ENCODE measurements at regions not wholly inside any gene's neighbourhood (a gene's known extent, or its start where the extent isn't known, plus 50 kb on each side); places are given as distances from the start of the nearest gene placed in this dataset.

GRCh38 chr17:52837492-52837891, 679.0 kb upstream of the CA10 start:
- DNase-seq, result no peak

- no peak for DNase-seq
Observed at GRCh38 chr17:52831536-52831935, 673.0 kb upstream of the CA10 start.

DNA sequence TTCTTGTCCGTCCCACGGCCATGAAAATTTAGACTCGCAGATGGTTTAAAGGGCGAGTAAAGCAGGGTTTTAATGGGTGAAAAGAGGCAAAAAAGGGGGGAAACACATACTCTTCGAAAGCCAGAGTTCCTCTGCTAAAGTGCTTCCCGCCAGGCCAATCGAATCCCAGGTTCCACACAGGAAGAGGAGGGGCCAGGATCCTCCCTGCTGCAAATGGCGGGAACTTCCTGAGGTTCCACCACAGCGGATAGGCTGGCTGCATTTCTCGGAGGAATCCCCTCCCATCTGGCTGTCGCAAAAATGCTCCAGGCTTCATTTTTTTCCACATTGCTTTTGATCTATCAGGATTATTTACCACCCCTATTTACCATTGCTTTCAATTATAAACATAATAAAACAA, 670.1 kb upstream of the CA10 start:
- DNase-seq, result no peak

GRCh38 chr17:52827526-52827925, 669.0 kb upstream of the CA10 start:
- DNase-seq, result no peak

- no peak for DNase-seq
Observed at GRCh38 chr17:52824542-52824941, 666.0 kb upstream of the CA10 start.

DNA sequence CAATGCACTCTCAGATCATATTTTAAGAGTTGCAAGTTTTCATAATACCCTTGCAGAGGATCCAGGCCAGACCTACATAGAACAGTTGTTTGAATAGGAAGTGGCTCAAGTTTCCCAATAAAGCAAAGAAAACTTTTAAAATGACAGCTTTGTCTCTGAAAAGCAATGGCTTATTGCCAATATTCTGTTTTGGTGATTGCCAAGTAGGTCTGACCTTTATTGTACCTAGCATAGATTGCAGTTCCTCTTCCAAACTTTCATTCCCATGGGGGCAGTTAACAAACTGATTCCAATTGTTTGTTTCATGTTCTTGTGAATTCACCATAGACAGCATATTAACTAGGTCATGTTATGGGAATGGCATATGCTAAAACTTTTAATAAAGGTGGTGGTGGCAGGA, 664.6 kb upstream of the CA10 start:
- no peak for DNase-seq

DNA sequence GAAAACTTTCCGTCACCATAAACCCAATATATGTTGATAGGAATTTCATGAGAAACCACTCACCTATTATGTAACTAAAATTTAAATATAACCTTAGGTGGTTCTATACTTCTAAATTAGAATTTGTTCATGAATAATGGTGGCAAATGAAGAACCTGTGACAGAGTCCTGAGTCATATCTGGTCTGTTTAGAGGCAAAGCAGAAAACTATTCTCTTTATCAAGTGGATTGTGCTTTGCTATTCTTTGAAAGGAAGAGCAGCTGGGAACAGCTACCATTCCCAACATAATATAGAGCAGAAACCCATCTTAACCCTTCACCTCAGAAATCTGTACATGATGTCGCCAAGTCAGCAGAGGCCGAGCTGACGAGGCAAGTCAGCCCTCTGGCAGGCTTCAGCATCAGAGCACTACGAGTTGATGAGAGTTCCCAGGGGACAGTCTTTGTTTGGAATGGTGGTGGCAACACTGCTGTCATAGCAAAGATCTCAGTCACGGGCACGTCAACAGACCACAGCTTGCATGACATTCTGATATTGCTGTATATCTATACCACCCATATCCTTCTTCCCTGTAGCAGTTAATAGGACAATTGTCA, 631.9 kb upstream of the CA10 start:
- DNase-seq, result no peak

- DNase-seq, result no peak
Observed at GRCh38 chr17:52789829-52790228, 631.3 kb upstream of the CA10 start.

- no peak for DNase-seq
Observed at GRCh38 chr17:52776234-52776633, 617.7 kb upstream of the CA10 start.

DNA sequence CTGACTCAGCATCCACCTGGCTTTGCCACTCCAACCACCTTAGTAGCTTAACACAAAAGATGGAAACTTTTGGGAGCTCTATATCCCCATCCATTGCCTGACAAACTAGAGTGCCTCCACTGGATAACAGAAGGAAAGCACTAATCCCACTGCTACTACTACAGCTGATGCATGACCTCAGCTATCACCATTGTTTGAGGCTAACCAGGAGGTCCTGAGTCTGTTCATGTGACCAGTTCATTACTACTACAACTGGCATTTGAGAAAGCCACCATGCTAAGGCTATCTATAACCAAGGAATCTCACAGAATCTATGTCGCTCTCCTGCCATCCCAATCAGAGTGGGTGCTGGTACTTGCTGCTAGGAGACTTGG, 604.3 kb upstream of the CA10 start:
- no peak for DNase-seq

- no peak for DNase-seq
Observed at GRCh38 chr17:52762147-52762793, 603.8 kb upstream of the CA10 start.

- DNase-seq, result no peak
Observed at GRCh38 chr17:52759864-52760263, 601.4 kb upstream of the CA10 start.

DNA sequence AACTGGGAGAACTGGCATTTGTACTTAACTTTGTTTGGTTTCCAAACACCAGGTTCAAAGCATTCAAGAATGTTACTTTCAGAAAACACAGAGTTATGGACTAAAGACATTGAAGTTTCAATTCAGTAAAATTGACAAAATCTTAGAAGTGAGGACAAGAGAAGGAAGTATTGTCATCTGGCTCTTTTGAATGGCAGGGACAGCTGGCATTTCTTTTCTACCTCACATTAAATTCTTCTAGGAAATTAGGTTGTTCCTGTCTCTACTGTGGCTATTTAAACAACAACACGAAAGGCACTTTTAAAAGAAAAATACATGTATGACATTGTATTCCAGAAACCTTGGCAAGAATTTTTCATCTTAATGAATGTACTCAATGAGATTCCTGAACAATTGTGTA, 600.0 kb upstream of the CA10 start:
- DNase-seq, result no peak

- no peak for DNase-seq
Observed at GRCh38 chr17:52756746-52757145, 598.2 kb upstream of the CA10 start.

DNA sequence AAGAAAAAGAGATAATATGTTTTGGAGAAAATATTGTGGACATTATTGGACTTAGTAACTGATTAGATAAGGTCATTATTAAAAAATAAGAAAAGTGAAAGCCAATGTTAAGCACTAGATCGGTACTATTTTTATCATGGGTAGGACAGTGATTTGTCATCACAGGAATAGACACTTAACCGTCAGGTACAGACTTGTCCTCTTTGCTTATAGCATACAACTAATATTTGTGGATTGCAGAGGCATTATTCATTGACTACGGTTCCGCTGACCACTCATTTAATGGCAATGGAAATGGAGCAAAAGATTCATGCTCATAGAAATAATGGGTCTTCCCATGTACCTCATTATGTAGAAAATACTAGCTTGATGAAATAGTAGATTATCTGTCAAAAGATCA, 596.3 kb upstream of the CA10 start:
- DNase-seq, result no peak

DNA sequence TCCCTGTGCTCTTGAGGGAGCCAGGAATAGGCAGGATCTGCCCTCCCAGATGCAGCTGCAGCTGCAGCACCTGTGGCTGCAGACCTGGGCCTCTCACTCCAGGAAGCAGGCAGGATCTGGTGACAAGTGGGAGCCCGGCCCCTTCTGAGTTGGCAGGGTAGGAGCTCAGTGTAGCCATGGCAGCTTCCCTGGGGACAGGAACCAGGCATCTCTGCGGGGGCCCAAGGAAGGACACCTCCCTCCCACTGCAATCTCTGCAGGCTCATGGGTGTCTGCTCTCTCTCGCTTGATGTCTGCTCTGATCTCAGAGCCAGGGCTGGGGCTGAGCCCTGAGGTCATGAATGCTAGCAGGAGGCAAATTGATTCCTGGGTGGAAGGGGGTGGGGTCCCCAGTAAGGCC, 592.5 kb upstream of the CA10 start:
- DNase-seq, result no peak

DNA sequence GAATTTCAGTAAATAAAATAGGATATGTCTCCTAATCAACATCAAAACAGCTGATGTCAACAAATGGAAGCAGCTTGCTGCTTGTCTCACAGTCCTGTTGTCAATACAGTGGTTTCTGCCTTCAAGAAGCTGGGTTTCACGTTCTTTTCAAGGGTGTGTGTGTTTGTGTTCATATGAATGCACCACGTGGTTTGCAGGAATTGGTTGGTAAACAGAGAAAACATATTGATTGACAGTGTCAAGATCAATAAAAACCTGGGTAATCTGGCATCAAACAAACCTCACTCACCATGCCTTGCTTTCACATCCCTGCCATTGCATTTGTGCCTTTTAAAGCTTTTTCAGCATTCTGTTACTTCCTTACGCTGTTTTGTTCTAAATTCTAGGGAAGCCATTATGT, 585.7 kb upstream of the CA10 start:
- DNase-seq, result no peak

- no peak for DNase-seq
Observed at GRCh38 chr17:52740006-52740405, 581.5 kb upstream of the CA10 start.

- no peak for DNase-seq
Observed at GRCh38 chr17:52738791-52739190, 580.3 kb upstream of the CA10 start.

GRCh38 chr17:52737071-52737470, 578.6 kb upstream of the CA10 start:
- DNase-seq, result no peak

GRCh38 chr17:52732841-52733240, 574.3 kb upstream of the CA10 start:
- DNase-seq, result no peak

DNA sequence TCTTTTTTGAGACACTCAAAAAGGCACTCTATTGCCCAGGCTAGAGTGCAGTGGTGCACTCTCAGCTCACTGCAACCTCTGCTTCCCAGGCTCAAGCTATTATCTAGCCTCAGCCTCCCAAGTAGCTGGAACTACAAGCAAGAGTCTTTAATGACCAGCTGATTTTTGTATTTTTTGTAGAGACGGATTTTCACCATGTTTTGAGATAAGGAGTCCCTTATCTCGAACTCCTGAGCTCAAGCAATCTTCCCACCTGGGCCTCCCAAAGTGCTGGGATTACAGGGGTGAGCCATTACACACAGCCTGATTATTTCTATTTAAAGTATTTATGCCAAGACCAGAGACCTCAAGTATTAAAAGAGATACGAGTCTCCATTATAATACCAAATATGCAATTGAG, 566.1 kb upstream of the CA10 start:
- no peak for DNase-seq

DNA sequence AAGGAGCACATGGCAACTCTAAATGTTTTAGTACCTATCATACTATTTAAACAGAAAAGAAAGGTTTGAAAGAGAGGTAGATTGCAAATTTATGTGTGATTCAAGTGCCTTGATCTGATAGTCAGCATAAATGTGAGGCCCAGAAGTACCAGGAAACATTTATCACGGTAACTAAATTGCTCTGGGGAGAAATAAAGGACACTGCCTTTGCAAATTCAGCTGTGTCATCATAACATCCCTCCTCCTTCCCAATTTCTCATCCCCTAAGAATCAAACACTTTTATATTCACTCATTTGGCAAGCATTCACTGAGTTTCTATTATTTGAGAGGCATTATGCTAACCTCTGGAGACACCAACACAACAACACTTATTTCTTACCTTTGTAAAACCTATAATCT, 563.4 kb upstream of the CA10 start:
- no peak for DNase-seq

- DNase-seq, result no peak
Observed at GRCh38 chr17:52710363-52710901, 551.9 kb upstream of the CA10 start.

- no peak for DNase-seq
Observed at GRCh38 chr17:52709724-52710123, 551.2 kb upstream of the CA10 start.
